Prostate gland (tissue), 2 donors: ENCODE measurements at regions not wholly inside any gene's neighbourhood (a gene's known extent, or its start where the extent isn't known, plus 50 kb on each side); places are given as distances from the start of the nearest gene placed in this dataset.

Experiments used
- DNase-seq: peaks from one replicate; pipeline ENCODE4 v3.0.0-alpha.2; 2019; ENCODE audit warnings: low spot score
- H3K27ac ChIP-seq, 2 donors: fragments of 200-600 bp; sonication (generic); 2 replicates each; pipeline ENCODE4 v1.5.1; 2017 to 2019
- H3K27me3 ChIP-seq: fragments of 200-600 bp; sonication (generic); replicated peaks from 2 replicates; pipeline ENCODE4 v1.5.1; 2019; ENCODE audit not compliant: insufficient read depth
- H3K36me3 ChIP-seq, 2 donors: fragments of 200-600 bp; sonication (generic); 1 replicate in 1 of 2; 2 replicates in 1 of 2; pipeline versions ENCODE4 v1.5.1 to v1.8.1; 2017 to 2019
- H3K4me1 ChIP-seq: fragments of 200-600 bp; sonication (generic); replicated peaks from 2 replicates; pipeline ENCODE4 v1.5.1; 2019
- H3K4me3 ChIP-seq, 2 donors: fragments of 200-600 bp; sonication (generic); 2 replicates each; pipeline ENCODE4 v1.5.1; 2017 to 2019
- H3K9me3 ChIP-seq: fragments of 200-600 bp; sonication (generic); 2 replicates; pipeline ENCODE4 v1.5.1; 2017
- POLR2A ChIP-seq: fragments of 450-650 bp; IDR thresholded peaks from one replicate; pipeline ENCODE4 v1.6.1; 2016; ENCODE audit warnings: antibody characterized with exemption, mild to moderate bottlenecking
- POLR2AphosphoS5 ChIP-seq: sonication (generic); formaldehyde crosslinking; IDR thresholded peaks from one replicate; pipeline ENCODE4 v1.6.1; 2017; ENCODE audit warnings: antibody characterized with exemption
- WGBS: methylation state at CpG from one replicate; pipeline ENCODE4 v1.1.5; 2018; 5-methylcytosine and 5-hydroxymethylcytosine counted together
- intact Hi-C: fragments of 100-400 bp; cut with DNase I; formaldehyde crosslinking; loops from one replicate; pipeline ENCODE4 v1.14.2; 2022
- TF ChIP-seq, protein P1 (sequence below), 4 experiments: fragments of 200-600 bp in 2 of 4; fragments of 450-650 bp in 2 of 4; sonication (generic) in 2 of 4; IDR thresholded peaks; 1 replicate in 3 of 4; 2 replicates in 1 of 4; pipeline ENCODE4 v1.5.1; 2016 to 2019; ENCODE audit warnings: antibody characterized with exemption in 4 of 4, mild to moderate bottlenecking in 2 of 4, moderate library complexity in 2 of 4

DNA sequence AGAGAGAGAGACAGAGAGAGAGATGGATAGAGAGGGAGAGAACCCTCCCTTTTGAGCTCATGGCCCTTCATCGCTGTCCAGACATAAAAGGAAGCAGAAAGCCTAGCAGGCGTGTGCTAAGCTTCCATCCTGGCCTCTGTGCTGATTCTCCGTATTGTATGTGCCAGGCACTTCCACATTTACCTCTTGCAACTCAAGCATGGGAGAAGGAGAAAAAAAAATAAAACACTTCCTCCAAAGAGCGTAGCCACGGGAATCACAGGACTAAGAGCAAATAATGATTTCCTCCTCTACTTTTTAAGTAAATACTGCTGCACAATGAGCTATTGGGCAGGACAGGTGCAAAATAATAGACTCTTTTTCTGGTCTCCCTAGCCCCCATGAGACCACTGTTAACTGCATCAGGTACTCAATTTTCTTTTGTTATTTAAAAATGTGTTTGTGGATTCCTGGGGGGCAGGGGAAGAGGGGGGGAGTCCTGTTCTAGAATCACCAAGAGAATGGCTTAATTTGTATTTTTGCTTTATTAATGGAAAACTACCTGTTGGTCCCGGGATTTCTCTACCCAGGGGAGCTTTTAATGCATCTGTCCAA, 154.3 kb downstream of the NXPE2 start:
- H3K27me3 ChIP-seq = no peaks in the 10 kb centered on the region
- no peaks in the 10 kb centered on the region for H3K9me3 ChIP-seq
- H3K36me3 ChIP-seq = no peaks in the 10 kb centered on the region
- no peak overlapping the region for H3K27ac ChIP-seq
- 16% methylated on average over 6 of the region's 6 CpGs for WGBS
- no peak overlapping the region for H3K4me3 ChIP-seq
- TF ChIP-seq POLR2AphosphoS5 = peak; percentile 65
- TF ChIP-seq, protein P1, sequence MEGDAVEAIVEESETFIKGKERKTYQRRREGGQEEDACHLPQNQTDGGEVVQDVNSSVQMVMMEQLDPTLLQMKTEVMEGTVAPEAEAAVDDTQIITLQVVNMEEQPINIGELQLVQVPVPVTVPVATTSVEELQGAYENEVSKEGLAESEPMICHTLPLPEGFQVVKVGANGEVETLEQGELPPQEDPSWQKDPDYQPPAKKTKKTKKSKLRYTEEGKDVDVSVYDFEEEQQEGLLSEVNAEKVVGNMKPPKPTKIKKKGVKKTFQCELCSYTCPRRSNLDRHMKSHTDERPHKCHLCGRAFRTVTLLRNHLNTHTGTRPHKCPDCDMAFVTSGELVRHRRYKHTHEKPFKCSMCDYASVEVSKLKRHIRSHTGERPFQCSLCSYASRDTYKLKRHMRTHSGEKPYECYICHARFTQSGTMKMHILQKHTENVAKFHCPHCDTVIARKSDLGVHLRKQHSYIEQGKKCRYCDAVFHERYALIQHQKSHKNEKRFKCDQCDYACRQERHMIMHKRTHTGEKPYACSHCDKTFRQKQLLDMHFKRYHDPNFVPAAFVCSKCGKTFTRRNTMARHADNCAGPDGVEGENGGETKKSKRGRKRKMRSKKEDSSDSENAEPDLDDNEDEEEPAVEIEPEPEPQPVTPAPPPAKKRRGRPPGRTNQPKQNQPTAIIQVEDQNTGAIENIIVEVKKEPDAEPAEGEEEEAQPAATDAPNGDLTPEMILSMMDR (IDR thresholded peaks at IDR 0.05) = no peak
- no peak for TF ChIP-seq POLR2A
- intact Hi-C loops = no loop called here
- peak; percentile 7 for DNase-seq
- H3K4me1 ChIP-seq = no peaks in the 10 kb centered on the region

DNA sequence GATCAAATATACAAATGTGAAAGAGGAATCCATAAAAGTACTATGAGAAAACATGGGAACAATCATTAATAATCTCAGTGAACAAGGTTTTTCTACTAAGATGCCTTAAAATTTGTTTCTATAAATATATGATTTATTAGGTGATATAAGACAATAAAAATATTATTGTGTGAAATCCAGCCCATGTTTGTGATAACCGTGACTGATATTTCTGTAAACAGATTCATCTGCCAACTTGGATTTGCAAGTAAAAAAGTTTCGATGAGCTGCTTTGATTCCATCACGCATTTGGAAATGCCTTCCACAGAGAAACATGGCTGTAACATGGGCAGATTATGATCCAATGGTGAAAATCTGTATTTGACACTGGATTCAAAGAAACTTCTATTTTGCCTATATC, 157.8 kb downstream of the NXPE2 start:
- 54% methylated on average over 3 of the region's 3 CpGs for WGBS
- no peak overlapping the region for H3K27ac ChIP-seq
- intact Hi-C loops = no loop called here
- DNase-seq = no peak
- no peaks in the 10 kb centered on the region for H3K27me3 ChIP-seq
- TF ChIP-seq POLR2A = no peak
- no peaks in the 10 kb centered on the region for H3K9me3 ChIP-seq
- no peaks in the 10 kb centered on the region for H3K4me1 ChIP-seq
- H3K36me3 ChIP-seq = no peaks in the 10 kb centered on the region
- no peak overlapping the region for H3K4me3 ChIP-seq

DNA sequence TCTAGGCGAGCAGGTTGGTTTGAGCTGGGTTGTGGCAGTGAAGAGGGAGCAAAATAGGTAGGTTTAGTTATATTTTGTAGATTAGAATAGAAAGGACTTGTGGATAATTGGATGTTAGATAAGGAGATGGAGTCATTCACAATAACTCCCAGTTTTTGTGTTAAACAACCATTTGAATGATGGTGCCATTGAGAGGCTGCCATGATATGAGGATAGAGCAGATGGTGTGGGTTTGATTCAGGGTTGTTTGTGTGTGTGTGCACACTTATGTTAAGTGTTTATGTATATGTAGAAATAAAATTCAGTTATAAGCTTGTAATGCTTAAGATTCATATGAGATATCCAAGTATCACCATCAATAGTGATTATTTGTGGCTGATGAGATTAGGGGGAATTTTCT, 166.6 kb downstream of the NXPE2 start:
- intact Hi-C loops = no loop called here
- Histone ChIP-seq H3K9me3 (no peaks in the 10 kb centered on the region), H3K36me3 (no peaks in the 10 kb centered on the region), H3K27ac (no peak overlapping the region), H3K4me1 (no peaks in the 10 kb centered on the region), H3K4me3 (no peak overlapping the region), H3K27me3 (no peaks in the 10 kb centered on the region)
- TF ChIP-seq POLR2AphosphoS5 (no peak), POLR2A (no peak)
- TF ChIP-seq, protein P1 (IDR thresholded peaks at IDR 0.05) = no peak
- no peak for DNase-seq
- WGBS = 98% methylated on average over 1 of the region's 1 CpG

DNA sequence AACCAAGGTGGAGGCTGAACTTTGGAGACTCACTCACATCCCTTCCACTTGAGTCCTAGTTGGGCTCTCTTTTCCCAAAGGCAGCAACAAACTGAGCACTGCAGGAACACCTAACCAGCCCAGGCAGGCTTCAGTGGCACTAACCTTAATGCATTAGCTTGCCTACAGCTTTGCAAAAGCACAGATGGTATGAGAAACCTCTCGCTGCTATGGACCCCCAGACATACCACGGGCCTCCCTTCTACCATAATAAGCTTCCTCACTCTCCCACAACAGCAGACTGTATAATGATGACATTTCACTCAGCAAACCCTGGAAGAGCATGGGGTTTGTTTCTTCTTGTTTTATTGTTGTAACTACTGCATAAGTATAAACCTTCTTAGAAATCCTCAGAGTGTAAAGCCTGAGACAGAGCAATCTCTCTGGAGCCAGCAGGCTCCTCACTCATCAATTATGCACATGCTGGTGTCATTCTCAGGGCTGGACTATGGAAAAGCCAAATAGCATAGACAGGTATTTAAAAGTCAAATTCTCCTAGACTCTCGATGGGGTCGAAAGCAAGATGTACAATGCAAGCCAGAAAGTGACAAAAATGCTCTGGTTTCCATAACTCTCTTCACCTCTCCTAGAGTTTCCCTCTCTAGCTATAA, 167.6 kb downstream of the NXPE2 start:
- DNase-seq = no peak
- Histone ChIP-seq H3K9me3 (no peaks in the 10 kb centered on the region), H3K27ac (no peak overlapping the region), H3K36me3 (no peaks in the 10 kb centered on the region), H3K4me3 (no peak overlapping the region), H3K4me1 (no peaks in the 10 kb centered on the region), H3K27me3 (no peaks in the 10 kb centered on the region)
- WGBS = 72% methylated on average over 4 of the region's 4 CpGs
- intact Hi-C loops = no loop called here
- TF ChIP-seq POLR2AphosphoS5 = no peak
- TF ChIP-seq POLR2A = no peak
- TF ChIP-seq, protein P1 (IDR thresholded peaks at IDR 0.05) = no peak

DNA sequence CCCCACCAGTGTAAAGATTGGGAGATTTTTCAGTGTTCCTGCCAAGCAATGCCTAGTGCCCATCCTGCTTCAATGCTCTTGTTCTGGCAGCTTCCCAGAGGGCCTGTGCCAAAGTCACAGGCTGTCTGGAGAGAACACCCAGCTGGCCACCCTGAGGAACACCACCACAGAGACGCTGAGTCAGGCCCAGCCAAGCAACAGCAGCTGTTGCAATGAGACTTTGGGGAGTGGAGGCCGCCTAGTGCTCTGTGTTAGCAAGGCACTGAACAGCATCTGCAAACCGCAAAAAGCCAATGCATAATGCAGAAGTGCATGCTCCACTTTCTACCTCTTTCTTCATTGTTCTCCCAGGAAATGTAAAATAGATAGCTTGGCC, 168.1 kb downstream of the NXPE2 start:
- WGBS = 54% methylated on average over 3 of the region's 3 CpGs
- TF ChIP-seq POLR2A = no peak
- TF ChIP-seq, protein P1 (IDR thresholded peaks at IDR 0.05) = no peak
- no peak for TF ChIP-seq POLR2AphosphoS5
- Histone ChIP-seq H3K27me3 (no peaks in the 10 kb centered on the region), H3K9me3 (no peaks in the 10 kb centered on the region), H3K4me3 (no peak overlapping the region), H3K4me1 (no peaks in the 10 kb centered on the region), H3K36me3 (no peaks in the 10 kb centered on the region), H3K27ac (no peak overlapping the region)
- DNase-seq = no peak
- intact Hi-C loops = no loop called here
